Cerebellar nuclear complex (tissue), 1 donor: ENCODE measurements at regions not wholly inside any gene's neighbourhood (a gene's known extent, or its start where the extent isn't known, plus 50 kb on each side); places are given as distances from the start of the nearest gene placed in this dataset.

Experiments
- DNase-seq, 2 experiments: peaks; one replicate each; lab custom pipeline; 2025; lab: John Stamatoyannopoulos, UW

GRCh38 chr16:52103791-52104190, 443.2 kb downstream of the TOX3 start:
- no peak for DNase-seq

- DNase-seq = no peak
Measured at GRCh38 chr16:52101246-52101645, 445.7 kb downstream of the TOX3 start.

GRCh38 chr16:52099382-52099781, 447.6 kb downstream of the TOX3 start:
- no peak for DNase-seq

GRCh38 chr16:52095471-52095870, 451.5 kb downstream of the TOX3 start:
- DNase-seq = no peak

GRCh38 chr16:52092126-52092525, 454.8 kb downstream of the TOX3 start:
- no peak for DNase-seq

- no peak for DNase-seq
Measured at GRCh38 chr16:52090080-52090479, 456.9 kb downstream of the TOX3 start.

GRCh38 chr16:52089476-52089875, 457.5 kb downstream of the TOX3 start:
- DNase-seq = no peak

- no peak for DNase-seq
Measured at GRCh38 chr16:52086901-52087300, 460.0 kb downstream of the TOX3 start.

GRCh38 chr16:52078716-52079655, 468.0 kb downstream of the TOX3 start:
- DNase-seq = no peak

GRCh38 chr16:52077607-52078006, 469.3 kb downstream of the TOX3 start:
- no peak for DNase-seq

GRCh38 chr16:52076801-52077201, 470.1 kb downstream of the TOX3 start:
- no peak for DNase-seq

- no peak for DNase-seq
Measured at GRCh38 chr16:52076332-52076731, 470.6 kb downstream of the TOX3 start.

GRCh38 chr16:52074133-52074532, 472.8 kb downstream of the TOX3 start:
- DNase-seq = no peak

GRCh38 chr16:52073024-52073423, 473.9 kb downstream of the TOX3 start:
- DNase-seq = no peak

GRCh38 chr16:52071101-52071500, 475.8 kb downstream of the TOX3 start:
- DNase-seq = no peak

GRCh38 chr16:52070341-52071057, 476.4 kb downstream of the TOX3 start:
- DNase-seq = no peak

- DNase-seq = no peak
Measured at GRCh38 chr16:52069866-52070265, 477.1 kb downstream of the TOX3 start.

GRCh38 chr16:52068447-52069074, 478.4 kb downstream of the TOX3 start:
- DNase-seq = no peak

- no peak for DNase-seq
Measured at GRCh38 chr16:52066962-52067361, 480.0 kb downstream of the TOX3 start.

- no peak for DNase-seq
Measured at GRCh38 chr16:52056259-52056658, 490.7 kb downstream of the TOX3 start.

GRCh38 chr16:52055381-52055780, 491.6 kb downstream of the TOX3 start:
- no peak for DNase-seq

- no peak for DNase-seq
Measured at GRCh38 chr16:52054326-52054725, 492.6 kb downstream of the TOX3 start.

- DNase-seq = no peak
Measured at GRCh38 chr16:52052818-52053217, 494.1 kb downstream of the TOX3 start.
